GM20000 (cell line): ENCODE measurements at regions not wholly inside any gene's neighbourhood (a gene's known extent, or its start where the extent isn't known, plus 50 kb on each side); places are given as distances from the start of the nearest gene placed in this dataset.

Experiments
- DNase-seq: peaks from one replicate; pipeline ENCODE4 v3.0.0; 2012; ENCODE audit warnings: low spot score
- TF ChIP-seq, protein P1 (sequence below): IDR thresholded peaks from 2 replicates; pipeline ENCODE4 v1.5.1; 2012; ENCODE audit warnings: mild to moderate bottlenecking, control low read depth; ENCODE audit errors: extremely low read depth, missing control alignments

DNA sequence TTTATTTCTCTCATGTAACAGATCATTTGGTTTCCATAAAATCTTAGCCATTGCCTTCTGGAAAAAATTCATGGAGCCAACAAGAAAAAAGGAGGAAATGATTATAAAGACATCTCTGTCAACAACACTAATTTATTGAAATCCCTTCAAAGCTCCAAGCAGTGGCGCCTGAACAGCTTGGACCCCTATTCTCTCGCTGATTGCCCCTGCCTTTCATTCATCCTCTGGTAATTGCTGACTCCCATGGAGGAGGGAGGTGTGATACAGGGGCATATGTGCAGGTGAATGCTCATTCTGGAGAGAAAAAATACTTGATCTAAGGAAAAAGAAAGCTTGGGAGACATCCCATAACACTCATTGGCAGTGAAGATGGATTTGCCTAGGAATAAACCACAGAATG lies 345.5 kb downstream of the FGFR2 start:
- no peak for DNase-seq
- TF ChIP-seq, protein P1, sequence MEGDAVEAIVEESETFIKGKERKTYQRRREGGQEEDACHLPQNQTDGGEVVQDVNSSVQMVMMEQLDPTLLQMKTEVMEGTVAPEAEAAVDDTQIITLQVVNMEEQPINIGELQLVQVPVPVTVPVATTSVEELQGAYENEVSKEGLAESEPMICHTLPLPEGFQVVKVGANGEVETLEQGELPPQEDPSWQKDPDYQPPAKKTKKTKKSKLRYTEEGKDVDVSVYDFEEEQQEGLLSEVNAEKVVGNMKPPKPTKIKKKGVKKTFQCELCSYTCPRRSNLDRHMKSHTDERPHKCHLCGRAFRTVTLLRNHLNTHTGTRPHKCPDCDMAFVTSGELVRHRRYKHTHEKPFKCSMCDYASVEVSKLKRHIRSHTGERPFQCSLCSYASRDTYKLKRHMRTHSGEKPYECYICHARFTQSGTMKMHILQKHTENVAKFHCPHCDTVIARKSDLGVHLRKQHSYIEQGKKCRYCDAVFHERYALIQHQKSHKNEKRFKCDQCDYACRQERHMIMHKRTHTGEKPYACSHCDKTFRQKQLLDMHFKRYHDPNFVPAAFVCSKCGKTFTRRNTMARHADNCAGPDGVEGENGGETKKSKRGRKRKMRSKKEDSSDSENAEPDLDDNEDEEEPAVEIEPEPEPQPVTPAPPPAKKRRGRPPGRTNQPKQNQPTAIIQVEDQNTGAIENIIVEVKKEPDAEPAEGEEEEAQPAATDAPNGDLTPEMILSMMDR = no peak

DNA sequence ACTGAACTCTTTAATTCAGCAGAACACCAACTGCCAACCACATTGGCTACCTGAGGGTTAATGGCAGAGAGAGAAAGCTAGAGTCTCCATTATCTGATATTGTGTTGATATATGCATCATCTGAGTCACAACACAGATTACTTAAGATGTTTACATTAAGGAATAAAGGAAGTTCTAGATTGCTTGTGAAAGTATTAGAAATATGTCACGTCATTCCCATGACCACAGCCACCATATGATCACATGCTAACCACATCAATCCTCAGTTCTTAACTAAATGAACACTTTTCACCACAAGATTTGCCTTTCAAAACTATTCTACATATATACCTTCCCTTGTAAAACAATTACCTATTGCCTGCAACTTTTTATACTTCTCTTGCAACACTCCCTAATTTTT lies 337.9 kb downstream of the FGFR2 start:
- TF ChIP-seq, protein P1 = no peak

GRCh38 chr10:121261665-121262064 lies 336.6 kb downstream of the FGFR2 start:
- no peak for DNase-seq
- TF ChIP-seq, protein P1 = no peak

More for the DNA sequence above, 337.9 kb downstream of the FGFR2 start:
- no peak for DNase-seq

GRCh38 chr10:121262774-121263430 lies 335.3 kb downstream of the FGFR2 start:
- DNase-seq = no peak
- TF ChIP-seq, protein P1 = no peak

GRCh38 chr10:121263431-121263783 lies 334.8 kb downstream of the FGFR2 start:
- DNase-seq = no peak
- TF ChIP-seq, protein P1 = no peak

GRCh38 chr10:121265360-121266123 lies 332.7 kb downstream of the FGFR2 start:
- TF ChIP-seq, protein P1 = no peak
- DNase-seq = no peak

DNA sequence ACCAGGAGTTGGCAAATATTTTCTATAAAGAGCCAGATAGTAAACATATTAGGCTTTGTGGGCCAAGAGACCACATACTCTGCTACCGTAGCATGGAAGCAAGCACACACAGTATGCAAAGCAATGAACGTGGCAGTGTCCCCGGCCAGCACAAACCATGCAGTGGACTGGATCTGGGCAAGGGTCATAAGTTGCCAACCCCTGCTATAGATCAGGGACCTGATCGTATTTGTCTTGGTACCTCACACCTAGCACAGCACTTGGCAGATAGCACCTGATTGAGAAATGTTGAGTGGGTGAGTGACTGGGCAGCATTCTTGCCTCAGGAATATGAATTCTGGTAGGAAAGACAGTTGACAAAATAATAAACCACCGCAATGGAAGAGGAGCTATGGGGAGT lies 331.9 kb downstream of the FGFR2 start:
- TF ChIP-seq, protein P1 = no peak
- no peak for DNase-seq
